IPS-NIHi11 (cell line): ENCODE measurements at regions not wholly inside any gene's neighbourhood (a gene's known extent, or its start where the extent isn't known, plus 50 kb on each side); places are given as distances from the start of the nearest gene placed in this dataset.

Experiments used
- DNase-seq: peaks from one replicate; pipeline ENCODE4 v3.0.0; 2012; ENCODE audit warnings: mixed read lengths, low spot score

DNA sequence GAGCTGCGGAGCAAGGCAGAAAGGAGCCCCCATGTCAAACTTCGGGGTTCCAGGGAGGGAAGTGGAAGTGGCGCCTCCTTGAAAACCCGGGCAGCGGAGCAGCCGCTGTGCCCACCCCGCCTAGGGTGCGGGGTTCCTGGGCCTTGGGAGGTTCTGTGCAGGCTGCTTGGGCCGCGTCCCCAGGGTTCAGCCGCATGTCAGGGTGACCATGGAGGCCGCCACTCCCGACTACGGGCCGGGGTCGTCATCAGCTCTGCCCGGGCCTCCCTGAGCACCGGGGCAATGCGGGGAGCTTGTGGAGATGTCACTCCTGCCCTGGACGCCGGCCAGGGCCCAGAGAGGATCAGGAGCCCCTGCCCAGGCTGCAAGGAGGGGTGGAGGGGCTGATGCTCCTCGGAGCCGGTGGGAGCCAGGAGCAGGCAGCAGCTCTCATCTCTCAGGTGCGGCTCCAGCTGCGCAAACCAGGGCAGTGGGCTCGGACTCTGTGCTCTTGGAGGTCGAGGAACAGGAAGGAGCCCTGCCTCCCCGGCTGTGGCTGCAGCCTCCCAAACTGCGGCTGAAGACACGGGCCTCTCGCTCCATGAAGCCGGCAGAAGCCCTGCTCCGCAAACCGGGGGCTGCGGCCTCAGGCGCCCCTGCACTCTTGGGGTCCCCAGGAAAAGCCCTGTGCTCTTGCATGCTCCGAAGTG lies 1286.5 kb downstream of the TMEM121 start:
- no peak for DNase-seq

DNA sequence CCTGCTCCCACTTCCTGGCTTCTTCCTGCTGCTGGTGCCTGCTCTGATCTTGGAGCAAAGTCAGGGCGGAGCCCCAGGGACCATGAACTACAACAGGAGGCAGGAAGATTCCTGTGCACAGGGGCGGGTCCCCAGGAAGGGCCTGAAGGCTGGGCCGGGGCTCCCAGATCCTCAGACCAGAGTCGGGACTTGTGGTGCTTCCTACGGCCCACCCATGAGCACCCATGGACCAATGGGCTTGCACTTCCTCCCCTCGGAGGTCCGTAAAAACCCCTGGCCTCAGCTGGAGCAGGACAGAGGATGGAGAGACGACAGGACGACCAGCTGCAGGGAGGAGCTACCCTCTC lies 1287.1 kb downstream of the TMEM121 start:
- no peak for DNase-seq

GRCh38 chr14:106820119-106820518 lies 1293.7 kb downstream of the TMEM121 start:
- no peak for DNase-seq

- DNase-seq: no peak
Observed at GRCh38 chr14:106821119-106821518, 1294.7 kb downstream of the TMEM121 start.

DNA sequence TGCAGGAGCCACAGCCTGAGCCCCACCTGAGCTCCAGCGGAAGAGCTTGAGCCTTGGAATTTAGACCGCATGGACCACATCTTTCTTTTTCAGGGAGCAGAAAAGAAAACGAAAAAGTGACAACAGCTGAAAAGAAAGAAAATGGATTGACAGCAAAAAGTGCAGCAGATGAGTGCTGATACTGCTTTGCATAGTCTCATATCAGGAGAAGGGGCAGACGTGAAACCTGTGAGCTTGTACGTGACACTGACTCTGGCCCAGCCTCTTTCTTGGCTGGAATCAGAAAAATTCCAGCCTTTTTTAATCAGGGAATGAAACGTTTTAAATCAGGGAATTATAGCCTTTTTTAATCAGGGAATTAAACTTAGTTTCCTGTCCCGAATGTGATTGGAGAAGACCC lies 1296.5 kb downstream of the TMEM121 start:
- DNase-seq: no peak

DNA sequence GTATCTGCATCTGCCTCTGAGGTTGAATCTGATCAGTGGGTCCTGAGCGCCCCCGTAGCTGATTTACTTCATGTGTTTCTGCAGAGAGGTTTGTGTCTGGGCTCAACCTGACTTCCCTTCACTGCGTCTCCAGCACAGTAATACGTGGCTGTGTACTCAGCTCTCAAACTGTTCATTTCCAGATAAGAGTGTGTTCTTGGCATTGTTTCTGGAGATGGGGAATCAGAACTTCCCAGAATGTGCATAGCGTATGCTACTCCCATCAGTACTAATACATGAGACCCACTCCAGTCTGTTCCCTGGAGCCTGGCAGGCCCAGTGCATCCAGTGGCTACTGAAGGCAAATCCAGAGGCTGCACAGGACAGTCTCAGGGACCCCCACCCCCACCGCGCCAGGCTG lies 1297.2 kb downstream of the TMEM121 start:
- DNase-seq: no peak

DNA sequence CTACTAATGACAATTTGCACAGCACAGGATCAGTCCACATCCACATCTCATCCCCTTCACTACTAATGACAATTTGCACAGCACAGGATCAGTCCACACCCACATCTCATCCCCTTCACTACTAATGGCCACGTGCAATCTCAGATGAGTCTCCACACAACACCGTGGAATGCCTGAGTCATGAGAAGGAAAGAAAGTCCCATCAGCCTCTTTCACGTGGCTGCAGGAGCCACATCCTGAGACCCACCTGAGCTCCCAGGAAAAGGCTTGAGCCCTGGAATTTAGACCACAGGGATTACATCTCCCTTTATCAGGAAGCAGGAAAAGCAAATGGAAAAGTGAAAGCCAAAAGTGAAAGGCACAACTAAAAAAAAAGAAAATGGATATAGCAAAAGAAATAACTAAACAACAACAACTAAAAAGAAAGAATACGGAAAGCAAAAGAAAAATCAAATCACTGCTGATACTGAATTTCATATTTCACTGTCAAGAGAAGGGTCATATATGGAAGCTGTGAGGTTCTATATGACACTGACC lies 1300.5 kb downstream of the TMEM121 start:
- no peak for DNase-seq

- DNase-seq: no peak
Observed at GRCh38 chr14:106831322-106831720, 1304.9 kb downstream of the TMEM121 start.

DNA sequence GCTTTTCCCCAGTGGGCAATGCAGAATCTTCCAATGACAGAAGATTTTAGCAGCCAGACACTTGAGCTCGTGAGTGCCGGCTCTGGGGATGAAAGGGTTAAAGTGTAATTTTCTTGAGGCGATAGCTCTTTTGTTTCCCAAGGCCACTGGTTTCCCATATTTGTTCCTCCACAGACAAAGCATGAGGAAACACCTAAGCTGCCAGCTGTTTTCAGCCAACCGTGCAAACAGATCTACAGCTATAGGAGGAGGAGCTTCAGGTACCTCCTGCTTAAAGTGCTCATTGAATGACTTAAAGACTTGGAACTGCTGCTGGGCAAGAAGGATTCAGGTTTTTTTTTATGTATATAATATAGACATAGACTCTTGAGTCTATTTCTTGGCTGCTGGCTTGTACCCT lies 1311.5 kb downstream of the TMEM121 start:
- no peak for DNase-seq

DNA sequence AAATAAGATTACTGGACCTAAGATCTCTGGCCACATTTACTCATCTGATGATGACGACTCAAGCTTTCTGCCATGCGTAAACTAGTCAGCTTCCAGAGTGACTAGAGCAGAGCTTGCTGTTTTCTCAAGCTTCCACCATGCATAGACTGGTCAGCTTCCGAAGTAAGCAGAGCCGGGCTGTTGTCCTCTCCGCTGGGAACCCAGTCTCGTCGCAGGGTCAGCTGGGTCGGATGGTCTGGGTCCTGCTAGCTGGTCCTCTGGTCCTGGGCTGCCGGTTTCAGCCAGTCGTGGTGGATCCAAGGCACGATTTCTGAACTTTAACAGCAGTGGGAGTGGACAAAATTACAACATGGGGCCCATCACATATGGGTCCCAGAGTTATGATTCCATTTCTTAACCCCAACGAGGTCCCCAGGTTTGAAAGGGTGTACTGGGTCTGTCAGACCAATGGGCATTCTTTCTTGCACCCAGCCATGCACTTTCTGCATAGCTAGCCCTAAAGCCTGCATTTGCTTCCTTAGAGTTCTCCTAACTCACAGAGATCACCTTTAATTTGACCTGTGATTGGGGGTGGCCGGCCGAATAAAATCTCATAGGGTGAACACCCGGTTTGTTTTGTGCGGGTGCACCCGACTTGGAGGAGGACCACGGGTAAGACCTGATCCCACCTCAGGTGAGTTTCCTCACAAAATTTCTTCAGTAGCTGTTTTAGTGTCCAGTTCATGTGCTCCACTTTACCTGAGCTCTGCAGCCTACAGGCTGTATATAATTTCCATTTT lies 1312.8 kb downstream of the TMEM121 start:
- DNase-seq: no peak

DNA sequence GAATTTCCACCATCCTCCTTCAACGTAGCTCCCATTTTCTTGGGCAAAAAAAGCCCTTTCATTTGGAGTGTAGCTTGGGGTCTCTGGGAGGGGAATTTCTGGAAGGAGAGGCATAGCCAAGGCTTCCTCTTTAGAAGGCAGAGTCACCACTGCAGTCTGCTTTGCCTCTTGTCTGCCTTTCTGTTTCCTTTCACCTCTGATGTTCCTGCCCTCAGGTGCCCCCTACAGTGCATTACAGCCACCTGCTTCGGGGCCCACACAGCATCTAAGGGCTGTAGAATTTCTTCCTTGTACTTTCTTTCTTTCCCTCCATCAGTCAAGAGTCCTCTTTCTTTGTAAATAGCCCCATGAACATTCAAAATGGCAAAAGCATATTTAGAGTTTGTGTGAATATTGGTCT lies 1313.9 kb downstream of the TMEM121 start:
- no peak for DNase-seq

DNA sequence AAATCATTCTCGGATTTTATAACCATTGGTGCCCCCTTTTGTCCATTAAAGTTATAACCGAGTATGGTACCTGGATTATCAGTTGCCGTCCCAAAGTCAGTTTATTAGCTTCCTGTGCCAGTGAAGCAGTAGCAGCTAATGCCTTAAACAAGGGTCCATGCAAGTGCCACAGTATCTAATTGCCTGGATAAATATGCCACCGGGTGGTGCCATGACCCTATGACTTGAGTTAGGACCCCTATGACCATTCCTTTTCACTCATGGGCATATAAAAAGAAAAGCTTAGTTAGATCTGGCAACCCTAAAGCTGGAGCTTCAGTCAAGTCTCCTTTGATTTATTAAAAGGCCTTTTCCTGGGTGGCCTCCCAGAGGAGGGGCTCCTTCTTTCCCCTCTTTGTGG lies 1314.6 kb downstream of the TMEM121 start:
- DNase-seq: no peak

DNA sequence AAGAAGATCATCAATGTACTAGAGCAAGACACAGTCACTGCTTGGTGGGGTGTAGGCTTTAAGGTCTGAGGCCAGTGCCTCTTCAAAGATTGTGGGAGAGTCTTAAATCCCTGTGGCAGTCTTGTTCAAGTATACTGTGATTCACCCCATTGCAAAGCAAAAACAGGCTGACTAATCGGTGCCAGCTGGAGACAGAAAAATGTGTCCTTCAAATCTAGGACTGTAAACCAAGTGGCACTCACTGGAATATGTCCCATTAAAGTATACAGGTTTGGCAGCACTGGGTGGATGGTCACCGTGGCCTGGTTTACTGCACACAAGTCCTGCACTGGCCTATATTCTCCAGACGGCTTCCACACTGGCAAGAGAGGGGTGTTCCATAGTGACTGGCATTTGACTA lies 1315.3 kb downstream of the TMEM121 start:
- no peak for DNase-seq

DNA sequence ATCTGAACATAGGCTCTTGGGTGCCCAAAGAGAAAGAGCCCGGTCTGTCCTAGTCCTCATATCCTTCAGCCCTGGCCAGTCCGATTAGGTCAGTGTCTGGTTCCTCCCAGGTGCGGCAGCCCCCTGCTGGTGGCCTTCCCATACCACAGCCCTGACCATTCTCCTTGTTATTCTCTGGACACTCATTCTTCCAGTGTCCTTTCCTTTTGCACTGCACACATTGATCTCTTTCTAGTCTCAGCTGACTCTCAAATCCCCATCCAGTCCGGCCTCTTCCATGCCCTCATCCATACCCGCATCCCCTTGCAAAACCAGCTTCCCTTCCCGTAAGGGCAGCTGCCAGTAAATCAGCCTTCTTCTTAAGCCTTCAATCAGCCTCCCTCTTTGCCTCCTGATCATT lies 1316.3 kb downstream of the TMEM121 start:
- no peak for DNase-seq

GRCh38 chr14:106843386-106843785 lies 1317.0 kb downstream of the TMEM121 start:
- no peak for DNase-seq

DNA sequence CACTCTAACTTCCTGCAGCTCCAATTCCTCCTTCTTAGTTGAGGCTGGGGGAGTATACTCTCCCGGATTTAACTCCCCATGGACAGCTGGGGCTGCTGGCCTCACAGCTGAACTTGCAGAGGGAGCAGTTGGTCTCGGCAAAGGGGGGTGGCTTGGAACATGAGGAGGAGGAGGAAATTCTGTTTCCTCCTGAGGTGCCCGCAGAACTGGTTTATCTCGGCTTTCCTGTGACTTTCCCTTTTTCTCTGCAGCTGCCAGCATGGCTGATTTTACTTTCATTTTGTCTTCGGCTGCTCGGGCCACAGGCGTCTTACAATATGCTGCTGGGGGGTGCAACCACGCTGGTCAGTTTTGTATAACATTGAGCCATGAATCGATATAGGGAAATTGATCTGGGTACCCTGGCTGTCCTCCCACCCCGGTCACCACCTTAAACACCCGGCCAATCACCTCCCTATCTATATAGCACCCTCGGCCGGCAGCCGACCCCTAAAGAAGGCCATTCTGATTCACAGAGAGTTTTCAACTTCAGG lies 1317.6 kb downstream of the TMEM121 start:
- no peak for DNase-seq

GRCh38 chr14:106844608-106845285 lies 1318.4 kb downstream of the TMEM121 start:
- DNase-seq: no peak

DNA sequence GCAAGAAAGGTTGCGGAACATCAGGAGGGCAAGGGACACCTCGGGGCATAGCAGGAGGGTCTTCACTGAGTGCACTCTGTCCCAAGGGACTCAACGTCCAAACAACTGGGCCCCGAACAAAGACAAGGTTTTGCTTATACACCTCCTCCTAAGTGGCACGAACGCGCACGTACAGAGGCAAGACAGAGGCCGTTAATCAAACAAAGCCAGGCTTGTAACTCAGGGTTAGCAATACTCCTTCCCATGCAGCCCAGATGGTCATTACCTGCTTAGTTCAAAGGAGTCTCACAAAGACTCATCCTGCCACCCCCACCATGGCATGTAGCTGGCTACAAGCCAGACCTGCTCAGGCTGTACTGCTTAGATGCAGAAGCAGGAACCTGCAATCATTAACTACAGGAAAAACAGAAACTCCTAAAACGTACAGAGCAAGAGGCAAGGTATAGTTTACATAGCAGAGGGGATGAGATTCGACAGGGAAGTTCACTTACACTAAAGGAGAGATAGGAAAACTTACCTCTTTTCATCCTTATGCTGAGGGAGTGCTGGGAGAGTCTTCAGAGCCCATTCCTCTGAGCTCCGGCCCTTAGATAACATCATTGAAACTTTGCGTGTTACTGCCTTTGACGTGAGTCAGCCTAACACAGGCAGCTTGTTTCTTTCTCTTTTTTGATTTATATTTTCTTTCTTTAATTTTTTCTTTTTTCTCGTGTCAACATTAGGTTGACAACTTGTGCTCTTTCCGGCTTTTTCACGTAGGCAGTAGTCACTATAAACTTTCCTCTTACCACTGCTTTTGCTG lies 1319.1 kb downstream of the TMEM121 start:
- no peak for DNase-seq

DNA sequence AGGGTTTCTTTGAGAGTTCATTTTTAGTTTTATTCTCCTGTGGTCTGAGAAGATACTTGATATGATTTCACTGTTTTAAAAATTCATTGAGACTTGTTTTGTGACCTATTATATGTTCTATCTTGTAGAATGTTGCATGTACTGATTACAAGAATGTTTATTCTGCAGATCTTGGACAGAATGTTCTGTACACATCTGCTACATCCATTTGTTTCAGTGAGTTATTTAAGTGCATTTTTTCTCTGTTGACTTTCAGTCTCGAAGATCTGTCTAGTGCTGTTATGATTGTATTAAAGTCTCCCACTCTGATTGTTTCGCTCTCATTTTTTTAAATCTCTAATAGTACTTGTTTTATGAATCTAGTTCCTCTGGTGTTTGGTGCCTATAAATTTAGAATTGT lies 1319.8 kb downstream of the TMEM121 start:
- DNase-seq: no peak

GRCh38 chr14:106848330-106849121 lies 1322.1 kb downstream of the TMEM121 start:
- DNase-seq: no peak
